ENCODE measurements at regions not wholly inside any gene's neighbourhood (a gene's known extent, or its start where the extent isn't known, plus 50 kb on each side); places are given as distances from the start of the nearest gene placed in this dataset.

GRCh38 chr5:164289526-164289925, 784.1 kb downstream of the MAT2B start:
- H3K4me3 ChIP-seq (replicated peaks; ENCODE audit: low read depth, low read length), result no peak overlapping the region
- no peak for TF ChIP-seq CTCF (IDR thresholded peaks at IDR 0.05; ENCODE audit: low read depth, low read length, missing control alignments)
- no peak for DNase-seq (ENCODE audit: extremely low read depth, low read depth)

- H3K4me3 ChIP-seq (replicated peaks; ENCODE audit: low read depth, low read length), result no peak overlapping the region
- no peak for TF ChIP-seq CTCF (IDR thresholded peaks at IDR 0.05; ENCODE audit: low read depth, low read length, missing control alignments)
- DNase-seq (ENCODE audit: extremely low read depth, low read depth), result no peak
Observed at GRCh38 chr5:164296603-164297080, 791.2 kb downstream of the MAT2B start.

GRCh38 chr5:164298165-164298564, 792.7 kb downstream of the MAT2B start:
- no peak overlapping the region for H3K4me3 ChIP-seq (replicated peaks; ENCODE audit: low read depth, low read length)
- TF ChIP-seq CTCF (IDR thresholded peaks at IDR 0.05; ENCODE audit: low read depth, low read length, missing control alignments), result no peak
- DNase-seq (ENCODE audit: extremely low read depth, low read depth), result no peak

GRCh38 chr5:164300295-164300694, 794.9 kb downstream of the MAT2B start:
- DNase-seq (ENCODE audit: extremely low read depth, low read depth), result no peak
- no peak for TF ChIP-seq CTCF (IDR thresholded peaks at IDR 0.05; ENCODE audit: low read depth, low read length, missing control alignments)
- H3K4me3 ChIP-seq (replicated peaks; ENCODE audit: low read depth, low read length), result no peak overlapping the region

GRCh38 chr5:164301136-164301535, 795.7 kb downstream of the MAT2B start:
- DNase-seq (ENCODE audit: extremely low read depth, low read depth), result no peak

GRCh38 chr5:164301708-164302107, 796.3 kb downstream of the MAT2B start:
- TF ChIP-seq CTCF (IDR thresholded peaks at IDR 0.05; ENCODE audit: low read depth, low read length, missing control alignments), result no peak
- no peak for DNase-seq (ENCODE audit: extremely low read depth, low read depth)
- no peak overlapping the region for H3K4me3 ChIP-seq (replicated peaks; ENCODE audit: low read depth, low read length)

More at GRCh38 chr5:164301136-164301535, 795.7 kb downstream of the MAT2B start:
- H3K4me3 ChIP-seq (replicated peaks; ENCODE audit: low read depth, low read length), result no peak overlapping the region
- no peak for TF ChIP-seq CTCF (IDR thresholded peaks at IDR 0.05; ENCODE audit: low read depth, low read length, missing control alignments)
